K562 (cell line): ENCODE measurements at regions not wholly inside any gene's neighbourhood (a gene's known extent, or its start where the extent isn't known, plus 50 kb on each side); places are given as distances from the start of the nearest gene placed in this dataset.

Experiments used
- CBX8 ChIP-seq: fragments of 200-600 bp; sonication (generic); IDR thresholded peaks from 2 replicates; pipeline ENCODE4 v1.6.1; 2012; ENCODE audit warnings: borderline replicate concordance, mixed run types, low read depth, mild to moderate bottlenecking, moderate library complexity, mixed read lengths, low read length, control low read depth, inconsistent platforms; ENCODE audit not compliant: poor library complexity, severe bottlenecking; ENCODE audit errors: extremely low read depth
- CEBPB ChIP-seq: fragments of 450-650 bp; IDR thresholded peaks from 2 replicates; pipeline ENCODE4 v1.6.1; 2016; ENCODE audit warnings: missing genetic modification characterization, missing compliant biosample characterization
- CHD4 ChIP-seq: fragments of 200-600 bp; sonication (generic); IDR thresholded peaks from 3 replicates; pipeline ENCODE4 v1.6.1; 2012; ENCODE audit warnings: low read depth, mild to moderate bottlenecking, mixed read lengths, low read length, inconsistent platforms; ENCODE audit not compliant: insufficient read depth, insufficient replicate concordance, poor library complexity, severe bottlenecking
- EHMT2 ChIP-seq: fragments of 450-650 bp; IDR thresholded peaks from 2 replicates; pipeline ENCODE4 v1.6.1; 2018; ENCODE audit warnings: antibody characterized with exemption
- ELK3 ChIP-seq: fragments of 450-650 bp; formaldehyde crosslinking; IDR thresholded peaks from 2 replicates; pipeline ENCODE4 v1.4.0; 2020; ENCODE audit warnings: mild to moderate bottlenecking
- ETS1 ChIP-seq: conservative IDR thresholded peaks from 2 replicates; pipeline ENCODE4 v1.6.1; 2011; ENCODE audit warnings: low read depth, mild to moderate bottlenecking, low read length; ENCODE audit not compliant: control insufficient read depth
- KAT8 ChIP-seq: fragments of 450-650 bp; IDR thresholded peaks from 2 replicates; pipeline ENCODE4 v1.6.1; 2016; ENCODE audit warnings: low read depth, mild to moderate bottlenecking
- MIER1 ChIP-seq: fragments of 450-650 bp; IDR thresholded peaks from 2 replicates; pipeline ENCODE4 v1.6.1; 2016; ENCODE audit warnings: antibody characterized with exemption, mild to moderate bottlenecking, low read depth
- PTBP1 ChIP-seq: fragments of 200-400 bp; formaldehyde crosslinking; IDR thresholded peaks from 2 replicates; pipeline ENCODE4 v1.6.1; 2017; ENCODE audit warnings: low read depth, low read length
- RNF2 ChIP-seq: sonication (generic); IDR thresholded peaks from 2 replicates; pipeline ENCODE4 v1.6.1; 2016
- STAT5A ChIP-seq: IDR thresholded peaks from 2 replicates; pipeline ENCODE4 v1.6.1; 2012; ENCODE audit warnings: low read length, inconsistent platforms, borderline replicate concordance
- TRIM25 ChIP-seq: fragments of 450-650 bp; IDR thresholded peaks from 2 replicates; pipeline ENCODE4 v1.7.0; 2016; ENCODE audit warnings: borderline replicate concordance
- ZBTB1 ChIP-seq: sonication (generic); formaldehyde crosslinking; IDR thresholded peaks from 2 replicates; pipeline ENCODE4 v1.8.1; 2023; ENCODE audit warnings: missing genetic modification reagents, low read depth, mild to moderate bottlenecking, borderline replicate concordance
- ZEB2 ChIP-seq: fragments of 450-650 bp; IDR thresholded peaks from 2 replicates; pipeline ENCODE4 v1.6.1; 2016
- ZKSCAN3 ChIP-seq: fragments of 250-450 bp; sonication (Bioruptor Pico); IDR thresholded peaks from 2 replicates; pipeline ENCODE4 v1.4.0; 2020
- ZNF212 ChIP-seq: fragments of 450-650 bp; formaldehyde crosslinking; IDR thresholded peaks from 2 replicates; pipeline ENCODE4 v1.4.0; 2020; ENCODE audit warnings: mild to moderate bottlenecking
- ZNF324 ChIP-seq: fragments of 250-450 bp; sonication (Bioruptor Pico); IDR thresholded peaks from 2 replicates; pipeline ENCODE4 v1.4.0; 2020; ENCODE audit warnings: mild to moderate bottlenecking
- ZNF518B ChIP-seq: fragments of 250-450 bp; sonication (Bioruptor Pico); IDR thresholded peaks from 2 replicates; pipeline ENCODE4 v1.5.0; 2021; ENCODE audit warnings: mild to moderate bottlenecking, moderate library complexity
- ZNF644 ChIP-seq: fragments of 200-800 bp; sonication (Bioruptor generic); IDR thresholded peaks from 2 replicates; pipeline ENCODE4 v1.6.1; 2016; ENCODE audit warnings: low read depth, missing genetic modification characterization, missing compliant biosample characterization
- ZNF699 ChIP-seq: fragments of 250-450 bp; sonication (Bioruptor Pico); IDR thresholded peaks from 2 replicates; pipeline ENCODE4 v1.8.0; 2021; ENCODE audit warnings: mild to moderate bottlenecking, moderate library complexity; ENCODE audit not compliant: insufficient replicate concordance

- TF ChIP-seq ZNF518B (CRISPR knock-in tag) (no peak), ELK3 (CRISPR knock-in tag) (no peak), STAT5A (peak; percentile 77), ZNF644 (tag) (peak; percentile 71), CBX8 (no peak), TRIM25 (no peak), CHD4 (no peak), CEBPB (tag) (peak; percentile 64), KAT8 (no peak), ZBTB1 (CRISPR knock-in tag) (no peak), PTBP1 (no peak), ZNF212 (no peak), ZEB2 (peak; percentile 98), ETS1 (no peak), ZNF324 (CRISPR knock-in tag) (no peak), MIER1 (no peak), RNF2 (peak; percentile 68), ZNF699 (no peak), EHMT2 (no peak), ZKSCAN3 (CRISPR knock-in tag) (no peak)
These were observed 432.1 kb downstream of the LPIN1 start (continued) for GRCh38 chr2:12178289-12179080.
